Retinal pigment epithelial cell (primary cell): ENCODE measurements at regions not wholly inside any gene's neighbourhood (a gene's known extent, or its start where the extent isn't known, plus 50 kb on each side); places are given as distances from the start of the nearest gene placed in this dataset.
"Not testable (repeated sequence)": the region's sequence is repeated elsewhere in the genome, so short reads cannot be mapped to it uniquely, and the experiment has no call there.

Experiments used
- DNase-seq: peaks from one replicate; pipeline ENCODE4 v3.0.0-alpha.2; 2010; ENCODE audit warnings: low read depth
- H3K4me3 ChIP-seq: 2 replicates; pipeline ENCODE4 v1.5.1; 2011; ENCODE audit warnings: mild to moderate bottlenecking, low read length, control low read depth, moderate library complexity
- TF ChIP-seq, protein P1 (sequence below): conservative IDR thresholded peaks from 2 replicates; pipeline ENCODE4 v1.5.1; 2011; ENCODE audit warnings: low read depth, low read length, control low read depth, inconsistent platforms

DNA sequence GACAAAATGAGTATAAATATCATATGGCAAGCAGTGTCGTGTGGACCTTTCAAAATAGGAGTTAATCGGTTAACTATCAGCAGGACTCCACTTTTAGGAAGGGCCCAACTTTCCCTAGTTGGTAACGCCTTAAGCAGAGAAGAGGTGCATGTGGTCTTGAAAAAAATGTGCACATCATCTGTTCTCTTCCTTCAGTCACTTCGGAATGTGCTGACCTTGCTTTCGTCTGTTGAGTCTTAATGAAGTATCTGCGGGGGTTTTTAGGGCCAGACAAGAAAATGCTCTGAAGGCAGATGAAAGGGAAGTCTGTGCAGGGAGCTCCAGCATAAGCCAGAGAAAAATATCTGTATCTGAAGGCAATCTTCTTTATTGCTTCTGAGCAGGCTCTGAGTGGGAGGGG lies 185.2 kb downstream of the AEBP2 start:
- DNase-seq, result no peak
- H3K4me3 ChIP-seq, result no peak overlapping the region
- TF ChIP-seq, protein P1, sequence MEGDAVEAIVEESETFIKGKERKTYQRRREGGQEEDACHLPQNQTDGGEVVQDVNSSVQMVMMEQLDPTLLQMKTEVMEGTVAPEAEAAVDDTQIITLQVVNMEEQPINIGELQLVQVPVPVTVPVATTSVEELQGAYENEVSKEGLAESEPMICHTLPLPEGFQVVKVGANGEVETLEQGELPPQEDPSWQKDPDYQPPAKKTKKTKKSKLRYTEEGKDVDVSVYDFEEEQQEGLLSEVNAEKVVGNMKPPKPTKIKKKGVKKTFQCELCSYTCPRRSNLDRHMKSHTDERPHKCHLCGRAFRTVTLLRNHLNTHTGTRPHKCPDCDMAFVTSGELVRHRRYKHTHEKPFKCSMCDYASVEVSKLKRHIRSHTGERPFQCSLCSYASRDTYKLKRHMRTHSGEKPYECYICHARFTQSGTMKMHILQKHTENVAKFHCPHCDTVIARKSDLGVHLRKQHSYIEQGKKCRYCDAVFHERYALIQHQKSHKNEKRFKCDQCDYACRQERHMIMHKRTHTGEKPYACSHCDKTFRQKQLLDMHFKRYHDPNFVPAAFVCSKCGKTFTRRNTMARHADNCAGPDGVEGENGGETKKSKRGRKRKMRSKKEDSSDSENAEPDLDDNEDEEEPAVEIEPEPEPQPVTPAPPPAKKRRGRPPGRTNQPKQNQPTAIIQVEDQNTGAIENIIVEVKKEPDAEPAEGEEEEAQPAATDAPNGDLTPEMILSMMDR, result no peak

DNA sequence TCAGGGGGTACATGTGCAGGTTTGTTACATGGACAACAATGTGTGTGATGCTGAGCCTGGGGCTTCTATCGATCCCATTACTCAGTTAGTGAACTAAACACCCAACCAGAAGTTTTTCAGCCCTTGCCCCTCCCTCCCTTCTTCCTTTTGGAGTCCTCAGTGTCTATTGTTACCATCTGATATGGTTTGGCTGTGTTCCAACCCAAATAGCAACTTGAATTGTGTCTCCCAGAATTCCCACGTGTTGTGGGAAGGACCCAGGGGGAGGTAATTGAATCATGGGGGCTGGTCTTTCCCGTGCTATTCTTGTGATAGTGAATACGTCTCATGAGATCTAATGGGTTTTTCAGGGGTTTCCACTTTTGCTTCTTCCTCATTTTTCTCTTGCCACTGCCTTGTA lies 186.3 kb downstream of the AEBP2 start:
- H3K4me3 ChIP-seq, DNase-seq: not testable (repeated sequence)

DNA sequence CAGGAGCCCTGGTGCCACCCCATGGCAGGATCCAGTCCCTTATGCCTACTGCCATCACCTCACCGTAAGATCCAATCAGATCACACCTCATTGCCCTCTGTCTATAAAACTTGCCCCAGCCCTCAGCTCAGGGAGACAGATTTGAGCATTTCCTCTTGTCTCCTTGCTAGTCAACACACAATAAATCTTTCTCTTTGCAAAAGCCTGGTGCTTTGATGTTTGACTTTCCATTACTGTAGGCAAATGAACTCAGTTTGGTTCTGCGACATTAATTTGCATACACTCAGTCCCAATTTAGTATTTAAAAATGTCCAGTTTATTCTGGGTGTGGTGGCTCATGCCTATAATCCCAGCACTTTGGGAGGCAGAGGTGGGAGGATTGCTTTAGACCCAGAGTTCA lies 188.4 kb downstream of the AEBP2 start:
- TF ChIP-seq, protein P1, result no peak
- DNase-seq, result no peak
- H3K4me3 ChIP-seq, result no peak overlapping the region

DNA sequence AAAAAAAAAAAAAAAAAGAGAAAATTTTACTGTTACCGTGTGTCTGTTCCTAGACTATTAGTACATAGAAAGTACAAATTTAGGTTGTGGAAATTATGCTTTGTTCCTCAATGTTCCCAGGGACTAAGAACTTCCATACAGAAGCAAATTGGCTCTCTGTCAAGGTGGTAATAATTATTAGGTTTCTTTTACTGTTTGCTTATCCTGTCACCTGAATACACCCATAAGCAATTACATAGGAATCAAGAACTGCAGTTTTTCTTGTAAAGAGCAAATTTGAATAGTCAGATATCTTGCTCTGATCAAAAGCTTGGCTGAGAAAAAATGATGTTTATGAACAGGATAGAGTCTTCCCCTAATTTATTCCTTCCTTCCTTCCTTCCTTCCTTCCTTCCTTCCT lies 191.2 kb downstream of the AEBP2 start:
- TF ChIP-seq, protein P1, result no peak
- no peak overlapping the region for H3K4me3 ChIP-seq

DNA sequence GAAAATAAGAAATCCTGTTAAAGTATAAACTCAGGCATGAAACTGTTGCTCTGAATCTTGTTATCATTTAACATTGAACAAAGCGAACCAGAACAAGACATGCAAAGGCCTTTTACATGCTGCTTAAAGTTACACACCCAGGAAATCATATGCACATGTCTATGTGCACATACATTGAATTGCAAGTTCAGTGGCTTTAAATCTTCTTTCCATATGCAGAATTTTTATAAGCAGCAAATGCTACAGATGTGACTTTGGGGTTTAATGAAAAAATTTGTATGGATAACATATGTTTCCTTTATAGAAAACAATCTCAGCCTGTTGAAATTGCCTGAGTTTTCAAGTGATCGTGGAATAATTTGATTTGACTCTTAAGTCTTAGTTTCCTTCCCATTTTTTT lies 193.9 kb downstream of the AEBP2 start:
- DNase-seq, result no peak

More for the DNA sequence above, 191.2 kb downstream of the AEBP2 start:
- no peak for DNase-seq

DNA sequence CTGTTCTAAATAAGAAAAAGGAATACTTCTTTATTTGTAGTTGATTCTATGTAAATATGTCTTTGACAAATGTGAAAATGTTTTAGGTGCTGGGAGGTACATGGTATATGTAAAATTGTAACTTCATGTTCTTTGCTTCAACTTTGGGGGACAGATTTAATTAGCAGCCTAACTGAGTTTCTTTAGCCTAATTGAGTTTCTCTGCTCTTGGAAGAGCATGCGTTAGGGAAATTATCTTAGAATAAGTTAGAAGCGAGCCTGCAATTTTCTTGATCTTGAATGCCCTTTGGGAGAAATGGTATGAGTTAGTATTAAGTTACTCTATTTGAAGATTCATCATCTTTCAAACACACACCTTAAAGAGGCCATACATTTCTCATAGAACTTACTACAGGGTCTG lies 194.3 kb downstream of the AEBP2 start:
- H3K4me3 ChIP-seq, result no peak overlapping the region
- TF ChIP-seq, protein P1, result no peak
- DNase-seq, result no peak

More for the DNA sequence above, 193.9 kb downstream of the AEBP2 start:
- no peak overlapping the region for H3K4me3 ChIP-seq
- TF ChIP-seq, protein P1, result no peak

DNA sequence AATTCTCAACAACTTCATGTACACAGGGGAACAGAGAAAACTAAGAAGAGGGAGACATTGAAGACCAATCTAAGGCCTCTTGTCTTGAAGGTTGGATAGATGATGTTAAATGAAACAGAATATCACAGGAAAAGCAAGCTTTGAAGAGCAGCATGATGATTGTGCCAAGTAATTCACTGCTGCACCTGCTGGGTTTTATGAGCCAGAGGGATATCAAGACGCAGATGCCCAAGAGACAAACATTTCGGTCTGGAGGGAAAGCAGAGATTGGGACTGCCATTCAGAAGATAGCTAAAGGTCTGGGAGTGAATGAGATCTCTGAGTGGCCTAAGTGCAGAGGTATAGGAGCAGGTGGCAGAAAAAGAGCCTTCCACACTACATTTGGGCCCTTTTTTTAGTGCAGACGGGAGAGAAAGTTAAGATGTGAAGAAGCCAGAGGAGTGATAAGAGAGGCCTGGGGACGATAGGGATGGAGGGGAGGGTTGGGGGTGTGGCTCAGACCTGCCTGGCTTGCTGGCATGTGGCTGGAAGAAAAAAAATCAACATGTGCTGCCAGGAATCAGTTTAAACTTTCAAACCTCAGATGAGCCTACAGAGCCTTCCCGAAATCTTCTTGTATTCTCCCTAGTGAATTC lies 200.6 kb downstream of the AEBP2 start:
- TF ChIP-seq, protein P1, result no peak
- H3K4me3 ChIP-seq, result no peak overlapping the region
- no peak for DNase-seq
